ENCODE measurements at regions not wholly inside any gene's neighbourhood (a gene's known extent, or its start where the extent isn't known, plus 50 kb on each side); places are given as distances from the start of the nearest gene placed in this dataset.

GRCh38 chr12:107560899-107561285 is 124.7 kb upstream of the PWP1 start:
- FAIRE-seq, result no peak
- DNase-seq (ENCODE audit: insufficient read length, low spot score), result no peak
- no peak for TF ChIP-seq CTCF (IDR thresholded peaks at IDR 0.05; ENCODE audit: insufficient read depth, missing control alignments)

GRCh38 chr12:107564946-107565345 is 120.7 kb upstream of the PWP1 start:
- DNase-seq (ENCODE audit: insufficient read length, low spot score) (no peak), FAIRE-seq (no peak)
- TF ChIP-seq CTCF (IDR thresholded peaks at IDR 0.05; ENCODE audit: insufficient read depth, missing control alignments), result peak; percentile 27

GRCh38 chr12:107565551-107565950 is 120.0 kb upstream of the PWP1 start:
- DNase-seq (ENCODE audit: insufficient read length, low spot score) (no peak), FAIRE-seq (no peak)
- no peak for TF ChIP-seq CTCF (IDR thresholded peaks at IDR 0.05; ENCODE audit: insufficient read depth, missing control alignments)

- FAIRE-seq (no peak), DNase-seq (ENCODE audit: insufficient read length, low spot score) (no peak)
- no peak for TF ChIP-seq CTCF (IDR thresholded peaks at IDR 0.05; ENCODE audit: insufficient read depth, missing control alignments)
Measured at GRCh38 chr12:107567876-107568619, 117.6 kb upstream of the PWP1 start.

- no peak for FAIRE-seq
- no peak for TF ChIP-seq CTCF (IDR thresholded peaks at IDR 0.05; ENCODE audit: insufficient read depth, missing control alignments)
- DNase-seq (ENCODE audit: insufficient read length, low spot score), result no peak
Measured at GRCh38 chr12:107568718-107569117, 116.9 kb upstream of the PWP1 start.

GRCh38 chr12:107570721-107571120 is 114.9 kb upstream of the PWP1 start:
- no peak for DNase-seq (ENCODE audit: insufficient read length, low spot score)
- TF ChIP-seq CTCF (IDR thresholded peaks at IDR 0.05; ENCODE audit: insufficient read depth, missing control alignments), result no peak
- no peak for FAIRE-seq

- DNase-seq (ENCODE audit: insufficient read length, low spot score) (no peak), FAIRE-seq (no peak)
- TF ChIP-seq CTCF (IDR thresholded peaks at IDR 0.05; ENCODE audit: insufficient read depth, missing control alignments), result no peak
Measured at GRCh38 chr12:107571492-107571891, 114.1 kb upstream of the PWP1 start.
